ENCODE measurements at regions not wholly inside any gene's neighbourhood (a gene's known extent, or its start where the extent isn't known, plus 50 kb on each side); places are given as distances from the start of the nearest gene placed in this dataset.
"Not testable (repeated sequence)": the region's sequence is repeated elsewhere in the genome, so short reads cannot be mapped to it uniquely, and the experiment has no call there.

GRCh38 chr11:116335891-116336290 is 436.9 kb downstream of the BUD13 start:
- DNase-seq (ENCODE audit: low spot score), result no peak

DNA sequence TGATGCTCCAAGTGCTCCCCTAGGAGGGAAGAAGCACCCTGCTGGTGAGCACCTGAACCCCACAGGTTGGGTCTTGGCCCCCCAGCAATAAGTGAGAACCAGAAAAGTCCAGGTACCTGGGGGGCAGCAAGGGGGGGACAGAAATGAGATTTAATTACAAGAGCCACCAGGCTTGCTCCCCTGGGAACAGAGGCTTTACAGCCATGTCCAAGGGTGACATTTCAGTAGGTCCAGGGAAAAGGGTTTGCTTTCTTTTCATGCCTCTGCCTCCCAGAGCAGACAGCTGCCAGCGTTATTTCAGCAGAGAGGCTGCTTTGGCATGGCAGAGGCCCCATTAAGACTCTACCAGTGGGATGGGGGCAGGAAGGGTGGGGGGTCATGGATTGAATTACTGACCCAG is 437.7 kb downstream of the BUD13 start:
- no peak for DNase-seq (ENCODE audit: low spot score)

- no peak for DNase-seq (ENCODE audit: low spot score)
Observed at GRCh38 chr11:116334596-116334995, 438.2 kb downstream of the BUD13 start.

GRCh38 chr11:116333001-116333535 is 439.7 kb downstream of the BUD13 start:
- no peak for DNase-seq (ENCODE audit: low spot score)

- no peak for DNase-seq (ENCODE audit: low spot score)
Observed at GRCh38 chr11:116332391-116332790, 440.4 kb downstream of the BUD13 start.

- DNase-seq (ENCODE audit: low spot score), result no peak
Observed at GRCh38 chr11:116331381-116331780, 441.4 kb downstream of the BUD13 start.

- no peak for DNase-seq (ENCODE audit: low spot score)
Observed at GRCh38 chr11:116330439-116331185, 442.2 kb downstream of the BUD13 start.

- DNase-seq (ENCODE audit: low spot score), result no peak
Observed at GRCh38 chr11:116329354-116330090, 443.3 kb downstream of the BUD13 start.

- no peak for DNase-seq (ENCODE audit: low spot score)
Observed at GRCh38 chr11:116328851-116329250, 443.9 kb downstream of the BUD13 start.

DNA sequence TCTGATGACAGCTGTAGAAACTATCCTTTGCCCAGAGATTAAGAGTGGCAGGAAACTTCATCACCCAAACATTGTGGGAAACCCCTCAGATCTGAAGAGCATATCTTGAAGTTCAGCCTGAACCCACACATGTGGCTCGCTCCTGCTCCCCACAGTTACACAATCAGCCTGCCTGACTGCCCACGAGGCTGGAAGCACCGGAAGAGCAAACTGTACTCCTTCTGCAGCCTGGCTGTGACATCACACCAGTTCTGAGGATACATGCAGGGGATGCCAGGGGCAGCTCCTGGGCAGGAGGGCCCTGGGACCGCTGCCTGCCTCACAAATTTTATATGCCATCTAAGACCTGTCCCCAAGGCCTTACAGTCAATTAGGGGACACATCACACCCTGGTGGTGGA is 444.4 kb downstream of the BUD13 start:
- no peak for DNase-seq (ENCODE audit: low spot score)

DNA sequence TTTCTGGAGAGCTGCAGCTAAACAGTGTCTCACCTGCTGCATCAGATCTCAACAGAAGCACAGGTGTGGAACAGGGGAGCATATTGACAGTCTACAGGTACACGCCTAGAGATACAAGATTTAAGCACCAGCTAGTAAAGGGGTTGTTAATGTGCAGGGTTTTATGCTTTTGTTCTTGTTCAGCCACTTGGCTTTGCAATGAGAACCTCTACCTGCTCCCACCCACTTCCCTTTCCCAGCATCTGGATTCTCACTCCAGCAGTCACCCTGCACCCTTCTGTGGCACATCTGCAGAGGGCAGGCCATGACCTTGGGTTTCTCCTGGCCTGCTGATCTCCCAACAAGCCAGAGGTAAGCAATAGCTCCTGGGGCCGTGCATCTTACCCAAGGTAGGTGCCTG is 446.6 kb downstream of the BUD13 start:
- no peak for DNase-seq (ENCODE audit: low spot score)

- DNase-seq (ENCODE audit: low spot score), result no peak
Observed at GRCh38 chr11:116325247-116325646, 447.5 kb downstream of the BUD13 start.

DNA sequence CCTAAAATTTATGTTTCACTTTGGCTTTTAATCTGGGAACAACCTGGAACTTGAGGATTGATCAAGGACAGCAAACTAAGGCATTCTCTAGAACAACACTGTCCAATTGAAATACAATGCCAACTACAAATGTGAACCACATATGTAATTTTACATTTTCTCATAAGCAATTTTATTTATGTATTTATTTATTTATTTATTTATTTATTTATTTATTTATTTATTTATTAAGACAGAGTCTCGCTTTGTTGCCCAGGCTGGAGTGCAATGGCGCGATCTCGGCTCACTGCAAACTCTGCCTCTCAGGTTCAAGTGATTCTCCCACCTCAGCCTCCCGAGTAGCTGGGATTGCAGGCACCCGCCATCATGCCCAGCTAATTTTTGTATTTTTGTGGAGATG is 448.7 kb downstream of the BUD13 start:
- not testable (repeated sequence) for DNase-seq (ENCODE audit: low spot score)

DNA sequence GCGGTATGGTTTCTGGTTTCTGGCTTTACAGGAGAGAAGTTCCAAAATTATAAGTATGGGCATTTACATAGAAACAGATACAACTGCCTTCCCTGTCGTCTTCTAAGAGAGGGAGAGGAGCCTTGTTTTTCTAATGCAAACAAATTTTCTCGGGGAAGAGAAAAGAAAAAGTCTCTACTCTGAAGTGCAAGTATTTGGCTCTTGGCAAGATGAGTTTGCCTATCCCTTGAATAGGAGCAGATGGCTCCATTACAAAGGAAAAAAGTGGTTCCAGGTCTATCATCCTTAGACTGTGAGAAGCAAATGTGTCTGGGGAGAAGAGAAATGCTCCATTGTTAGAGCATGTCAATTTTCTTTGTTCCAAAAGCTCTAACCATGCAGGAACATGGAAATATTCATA is 455.6 kb downstream of the BUD13 start:
- DNase-seq (ENCODE audit: low spot score), result no peak

- DNase-seq (ENCODE audit: low spot score), result no peak
Observed at GRCh38 chr11:116314006-116314405, 458.8 kb downstream of the BUD13 start.

- DNase-seq (ENCODE audit: low spot score), result peak; percentile 38
Observed at GRCh38 chr11:116312570-116313391, 460.0 kb downstream of the BUD13 start.

GRCh38 chr11:116311206-116311605 is 461.6 kb downstream of the BUD13 start:
- no peak for DNase-seq (ENCODE audit: low spot score)

DNA sequence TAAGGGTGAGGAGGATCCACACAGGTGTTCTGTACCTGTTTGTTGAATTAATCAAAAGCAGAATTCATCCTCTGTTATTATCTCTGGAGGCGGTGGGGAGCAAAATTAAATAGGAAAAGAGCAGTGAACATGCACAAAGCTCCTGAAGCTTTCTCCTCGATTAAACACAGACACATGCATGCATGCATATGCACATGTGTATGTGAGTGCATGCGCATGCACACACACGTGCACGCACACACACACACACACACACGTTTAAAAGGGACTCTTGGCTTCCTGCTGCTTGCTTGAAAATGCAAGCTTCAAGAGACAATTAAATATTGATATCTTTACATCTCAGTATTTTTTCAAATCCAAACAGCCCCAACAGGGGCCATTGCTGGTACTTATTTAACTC is 462.1 kb downstream of the BUD13 start:
- DNase-seq (ENCODE audit: low spot score), result no peak

DNA sequence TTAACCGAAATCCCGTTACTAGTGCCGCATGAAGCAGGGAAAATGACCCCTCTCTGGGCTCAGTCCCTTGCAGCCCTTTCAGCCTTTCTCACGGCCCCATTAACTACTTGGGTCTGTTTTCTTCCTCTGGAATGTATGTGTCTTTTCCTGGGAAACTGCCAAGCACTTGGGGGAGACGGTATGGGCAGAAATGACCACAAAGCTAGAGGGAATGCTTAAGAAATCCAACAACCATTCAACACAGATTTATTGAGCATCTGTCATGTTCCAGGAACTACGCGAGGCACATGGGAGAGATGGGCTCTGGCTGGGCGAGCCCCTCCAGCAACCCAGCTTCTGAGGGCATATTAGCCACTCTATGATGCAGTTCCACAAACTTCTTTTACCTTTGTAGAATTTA is 462.6 kb downstream of the BUD13 start:
- DNase-seq (ENCODE audit: low spot score), result no peak

- DNase-seq (ENCODE audit: low spot score), result no peak
Observed at GRCh38 chr11:116309446-116309845, 463.3 kb downstream of the BUD13 start.

DNA sequence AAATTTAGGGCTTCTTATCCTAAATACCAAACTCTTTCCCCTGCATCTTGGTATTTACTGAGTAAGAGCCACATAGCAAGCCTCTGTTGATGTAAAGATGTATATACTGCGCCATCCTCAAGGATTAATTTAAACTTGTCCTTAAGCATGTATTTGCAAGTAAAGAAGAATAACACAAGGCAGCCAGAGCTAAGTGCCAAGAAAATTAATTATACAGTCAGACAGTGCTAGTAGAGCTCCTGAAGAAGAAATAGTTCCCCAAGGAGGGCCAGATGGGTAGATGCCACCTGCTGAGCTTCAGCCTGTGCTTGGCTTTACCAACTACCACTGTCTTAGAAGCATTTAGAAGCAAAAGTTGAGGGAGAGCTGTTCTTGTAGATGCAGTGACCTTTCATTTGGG is 470.0 kb downstream of the BUD13 start:
- DNase-seq (ENCODE audit: low spot score), result no peak

DNA sequence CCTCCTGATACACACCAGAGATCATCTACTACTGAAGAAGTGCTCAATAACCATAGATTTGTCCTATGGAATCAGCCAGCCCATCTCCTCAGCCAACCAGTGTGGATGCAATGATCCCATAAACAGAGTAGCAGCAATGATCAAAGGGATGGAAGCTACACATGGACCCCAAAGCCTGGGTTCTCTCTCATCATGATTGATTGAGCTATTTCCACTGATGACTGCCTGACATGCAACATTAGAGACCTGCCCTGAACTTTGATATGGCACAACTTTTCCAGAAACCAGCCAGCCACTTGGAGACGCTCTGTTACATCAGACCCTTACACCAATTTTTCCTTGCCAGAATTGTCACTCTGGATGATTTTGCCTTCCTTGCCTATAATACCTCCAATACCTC is 471.6 kb downstream of the BUD13 start:
- no peak for DNase-seq (ENCODE audit: low spot score)

DNA sequence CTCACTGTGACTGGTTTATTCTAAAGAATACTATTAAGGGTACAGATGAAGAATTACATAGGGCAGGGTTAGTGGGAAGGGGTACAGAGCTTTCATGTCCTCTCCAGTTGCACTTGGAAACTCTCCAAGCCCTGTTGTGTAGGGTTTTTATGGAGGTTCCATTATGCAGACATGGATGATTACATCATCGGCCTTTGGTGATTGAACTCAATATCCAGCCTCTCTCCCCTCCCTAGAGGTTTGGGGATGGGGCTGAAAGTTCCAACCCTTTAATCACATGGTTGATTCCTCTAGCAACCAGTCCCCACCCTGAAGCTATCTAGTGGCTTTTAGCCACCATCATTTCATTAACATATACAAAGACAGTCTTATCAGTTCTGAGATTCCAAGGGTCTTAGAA is 472.6 kb downstream of the BUD13 start:
- DNase-seq (ENCODE audit: low spot score), result no peak

Measured in LoVo (cell line).